GM12865 (cell line): ENCODE measurements at regions not wholly inside any gene's neighbourhood (a gene's known extent, or its start where the extent isn't known, plus 50 kb on each side); places are given as distances from the start of the nearest gene placed in this dataset.

ENCODE experiments used
- DNase-seq: peaks from one replicate; pipeline ENCODE4 v3.0.0; 2010; ENCODE audit warnings: low read depth
- H3K4me3 ChIP-seq: 2 replicates; pipeline ENCODE4 v1.5.1; 2011; ENCODE audit warnings: mild to moderate bottlenecking, low read depth, low read length, control low read depth
- CTCF ChIP-seq: IDR thresholded peaks from 2 replicates; pipeline ENCODE4 v1.5.1; 2011; ENCODE audit warnings: low read length, control low read depth, low read depth, inconsistent platforms; ENCODE audit not compliant: insufficient read depth; ENCODE audit errors: missing control alignments

GRCh38 chr7:41428381-41428780 is 274.5 kb downstream of the INHBA start:
- H3K4me3 ChIP-seq: no peak overlapping the region
- no peak for DNase-seq
- TF ChIP-seq CTCF: no peak

GRCh38 chr7:41425926-41426325 is 277.0 kb downstream of the INHBA start:
- H3K4me3 ChIP-seq: no peak overlapping the region
- no peak for TF ChIP-seq CTCF
- DNase-seq: no peak

GRCh38 chr7:41421056-41421455 is 281.8 kb downstream of the INHBA start:
- DNase-seq: no peak
- no peak for TF ChIP-seq CTCF
- no peak overlapping the region for H3K4me3 ChIP-seq

GRCh38 chr7:41420421-41420820 is 282.5 kb downstream of the INHBA start:
- H3K4me3 ChIP-seq: no peak overlapping the region
- TF ChIP-seq CTCF: no peak

GRCh38 chr7:41418337-41418736 is 284.6 kb downstream of the INHBA start:
- no peak for TF ChIP-seq CTCF
- DNase-seq: no peak
- H3K4me3 ChIP-seq: no peak overlapping the region

More at GRCh38 chr7:41420421-41420820, 282.5 kb downstream of the INHBA start:
- no peak for DNase-seq

- no peak overlapping the region for H3K4me3 ChIP-seq
- no peak for DNase-seq
- no peak for TF ChIP-seq CTCF
Observed at GRCh38 chr7:41416208-41416595, 286.7 kb downstream of the INHBA start.

GRCh38 chr7:41415471-41416207 is 287.3 kb downstream of the INHBA start:
- no peak overlapping the region for H3K4me3 ChIP-seq
- no peak for DNase-seq
- no peak for TF ChIP-seq CTCF
